Spleen (tissue), 11 donors: ENCODE measurements at regions not wholly inside any gene's neighbourhood (a gene's known extent, or its start where the extent isn't known, plus 50 kb on each side); places are given as distances from the start of the nearest gene placed in this dataset.

Experiments used
- DNase-seq: peaks from one replicate; pipeline ENCODE4 v3.0.0-alpha.2; 2020
- H3K27ac ChIP-seq, 8 donors: fragments of 200-600 bp; sonication (generic) in 7 of 8; 1 replicate in 4 of 8; 2 replicates in 4 of 8; pipeline versions ENCODE4 v1.5.0 to v1.8.0; 2016 to 2021; ENCODE audit warnings: inconsistent platforms in 4 of 8, mild to moderate bottlenecking in 4 of 8, moderate library complexity in 1 of 8
- H3K27me3 ChIP-seq, 7 donors: fragments of 200-600 bp; sonication (generic) in 6 of 7; replicated peaks in 1 of 7; 1 replicate in 4 of 7; 2 replicates in 3 of 7; pipeline versions ENCODE4 v1.5.0 to v1.8.0; 2016 to 2021; ENCODE audit warnings: inconsistent platforms in 3 of 7, mild to moderate bottlenecking in 1 of 7
- H3K36me3 ChIP-seq, 6 donors: fragments of 200-600 bp; sonication (generic) in 5 of 6; 1 replicate in 4 of 6; 2 replicates in 2 of 6; pipeline versions ENCODE4 v1.5.0 to v1.8.0; 2016 to 2021; ENCODE audit warnings: inconsistent platforms in 2 of 6
- H3K4me1 ChIP-seq, 6 donors: fragments of 200-600 bp; sonication (generic) in 5 of 6; 1 replicate in 3 of 6; 2 replicates in 3 of 6; pipeline versions ENCODE4 v1.5.0 to v1.8.0; 2016 to 2021; ENCODE audit warnings: inconsistent platforms in 3 of 6
- H3K4me3 ChIP-seq, 8 donors: fragments of 200-600 bp; sonication (generic) in 7 of 8; 1 replicate in 4 of 8; 2 replicates in 4 of 8; pipeline versions ENCODE4 v1.5.0 to v1.8.0; 2016 to 2021; ENCODE audit warnings: inconsistent platforms in 4 of 8, mild to moderate bottlenecking in 4 of 8, moderate library complexity in 2 of 8
- H3K9me3 ChIP-seq, 8 donors: fragments of 200-600 bp; sonication (generic) in 7 of 8; 1 replicate in 4 of 8; 2 replicates in 4 of 8; pipeline versions ENCODE4 v1.5.0 to v1.8.0; 2016 to 2021; ENCODE audit warnings: inconsistent platforms in 4 of 8
- CTCF ChIP-seq, 11 experiments: fragments of 200-600 bp in 7 of 11; fragments of 450-650 bp in 4 of 11; sonication (generic) in 4 of 11; IDR thresholded peaks in 8 of 11; conservative IDR thresholded peaks in 3 of 11; 1 replicate in 7 of 11; 2 replicates in 4 of 11; pipeline versions ENCODE4 v1.4.0 to v1.8.0; 2016 to 2021; ENCODE audit warnings: antibody characterized with exemption in 11 of 11, inconsistent platforms in 4 of 11, mild to moderate bottlenecking in 1 of 11
- POLR2A ChIP-seq, 3 donors: fragments of 450-650 bp; IDR thresholded peaks; one replicate each; pipeline ENCODE4 v1.5.1; 2017; ENCODE audit warnings: antibody characterized with exemption in 3 of 3, mild to moderate bottlenecking in 1 of 3
- POLR2AphosphoS5 ChIP-seq, 3 donors: sonication (generic); formaldehyde crosslinking; IDR thresholded peaks; one replicate each; pipeline ENCODE4 v1.5.1; 2017; ENCODE audit warnings: antibody characterized with exemption in 3 of 3
- WGBS, 5 donors: extraction: QIAGEN DNeasy Blood & Tissue Kit in 3 of 5; methylation state at CpG; one replicate each; pipeline versions ENCODE4 v1.1.5 to v1.1.7; 2013 to 2018; 5-methylcytosine and 5-hydroxymethylcytosine counted together
- intact Hi-C: fragments of 100-400 bp; cut with DNase I; formaldehyde crosslinking; loops from one replicate; pipeline ENCODE4 v1.15.0; 2023; ENCODE audit warnings: low total_unique reads
- donor health status: healthy with polysubstance abuse.
- donor health status: DM: no; HTN: no; CAD: no; lungs with moderate emphysema.
- donor health status: DM: no; HTN: no; CAD: no.
- donor health status: Bipolar disorder and iron deficiency.
- donor health status: healthy.
- donor health status: DM: no; HTN: no; CAD: no.
- donor health status: DM: yes; HTN: yes; CAD: no.

DNA sequence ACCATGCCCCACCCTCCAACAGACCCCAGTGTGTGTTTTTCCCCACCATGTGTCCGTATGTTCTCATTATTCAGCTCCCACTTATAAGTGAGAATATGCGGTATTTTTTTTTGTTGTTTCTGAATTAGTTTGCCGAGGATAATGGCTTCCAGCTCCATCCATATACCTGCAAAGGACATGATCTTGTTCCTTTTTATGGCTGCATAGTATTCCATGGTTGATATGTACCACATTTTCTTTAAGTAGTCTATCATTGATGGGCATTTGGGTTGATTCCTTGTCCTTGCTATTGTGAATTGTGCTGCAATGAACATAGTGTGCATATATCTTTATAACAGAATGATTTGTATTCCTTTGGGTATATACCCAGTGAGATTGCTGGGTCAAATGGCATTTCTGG lies 176.9 kb downstream of the UTRN start:
- H3K36me3 ChIP-seq = peaks cover 0 to 100% (median 71%) of the 10 kb centered on the region in 6 donors

GRCh38 chr6:144466716-144467115 lies 181.6 kb downstream of the UTRN start:
- H3K9me3 ChIP-seq = peaks cover 0 to 3% (median 0%) of the 10 kb centered on the region in 8 donors
- no peak for DNase-seq
- TF ChIP-seq POLR2A (IDR thresholded peaks at IDR 0.05) = no peak
- TF ChIP-seq CTCF (IDR thresholded peaks at IDR 0.05 in 8 of 11, conservative IDR thresholded peaks at IDR 0.05 in 3 of 11) = no peak
- TF ChIP-seq POLR2AphosphoS5 (IDR thresholded peaks at IDR 0.05) = no peak
- intact Hi-C loops = no loop called here
- 89 to 97% (median 95%) methylated on average over 2 of the region's 2 CpGs for WGBS, 5 donors
- no peak overlapping the region for H3K27ac ChIP-seq
- H3K27me3 ChIP-seq = no peaks in the 10 kb centered on the region
- H3K4me3 ChIP-seq = no peak overlapping the region
- H3K36me3 ChIP-seq = peaks cover 0 to 96% (median 40%) of the 10 kb centered on the region in 6 donors
- peaks cover 0 to 20% (median 0%) of the 10 kb centered on the region in 6 donors for H3K4me1 ChIP-seq

More for the DNA sequence above, 176.9 kb downstream of the UTRN start:
- intact Hi-C loops = no loop called here
- H3K4me3 ChIP-seq = no peak overlapping the region
- 97 to 99% (median 99%) methylated on average over 3 of the region's 3 CpGs for WGBS, 5 donors
- no peaks in the 10 kb centered on the region for H3K27me3 ChIP-seq
- H3K27ac ChIP-seq = no peak overlapping the region
- H3K9me3 ChIP-seq = peaks cover 0 to 3% (median 0%) of the 10 kb centered on the region in 8 donors
- H3K4me1 ChIP-seq = peaks cover 0 to 20% (median 6%) of the 10 kb centered on the region in 6 donors
- TF ChIP-seq POLR2A (IDR thresholded peaks at IDR 0.05) (no peak), POLR2AphosphoS5 (IDR thresholded peaks at IDR 0.05) (no peak), CTCF (IDR thresholded peaks at IDR 0.05 in 8 of 11, conservative IDR thresholded peaks at IDR 0.05 in 3 of 11) (no peak)
- DNase-seq = no peak

- TF ChIP-seq POLR2A (IDR thresholded peaks at IDR 0.05) (no peak), POLR2AphosphoS5 (IDR thresholded peaks at IDR 0.05) (no peak), CTCF (IDR thresholded peaks at IDR 0.05 in 8 of 11, conservative IDR thresholded peaks at IDR 0.05 in 3 of 11) (no peak)
- intact Hi-C loops = no loop called here
- Histone ChIP-seq H3K4me3 (no peak overlapping the region), H3K4me1 (peaks cover 0 to 20% (median 0%) of the 10 kb centered on the region in 6 donors), H3K9me3 (no peaks in the 10 kb centered on the region), H3K36me3 (peaks cover 0 to 96% (median 36%) of the 10 kb centered on the region in 6 donors), H3K27me3 (no peaks in the 10 kb centered on the region), H3K27ac (no peak overlapping the region)
- no peak for DNase-seq
- 89 to 98% (median 93%) methylated on average over 8 of the region's 8 CpGs for WGBS, 5 donors
Observed at GRCh38 chr6:144467172-144467762, 182.1 kb downstream of the UTRN start.

GRCh38 chr6:144467921-144468320 lies 182.8 kb downstream of the UTRN start:
- 85 to 89% (median 86%) methylated on average over 2 of the region's 2 CpGs for WGBS, 5 donors
- no peak overlapping the region for H3K27ac ChIP-seq

More at GRCh38 chr6:144467921-144468320, 182.8 kb downstream of the UTRN start:
- DNase-seq = no peak
- Histone ChIP-seq H3K4me3 (no peak overlapping the region), H3K4me1 (peaks cover 0 to 20% (median 0%) of the 10 kb centered on the region in 6 donors), H3K27me3 (no peaks in the 10 kb centered on the region), H3K36me3 (peaks cover 0 to 96% (median 36%) of the 10 kb centered on the region in 6 donors), H3K9me3 (no peaks in the 10 kb centered on the region)
- intact Hi-C loops = no loop called here
- TF ChIP-seq POLR2AphosphoS5 (IDR thresholded peaks at IDR 0.05) (no peak), CTCF (IDR thresholded peaks at IDR 0.05 in 8 of 11, conservative IDR thresholded peaks at IDR 0.05 in 3 of 11) (no peak), POLR2A (IDR thresholded peaks at IDR 0.05) (no peak)
